Suprapubic skin (tissue), 4 donors: ENCODE measurements at regions not wholly inside any gene's neighbourhood (a gene's known extent, or its start where the extent isn't known, plus 50 kb on each side); places are given as distances from the start of the nearest gene placed in this dataset.

ENCODE experiments used
- POLR2A ChIP-seq, 2 donors: fragments of 450-650 bp; IDR thresholded peaks; one replicate each; pipeline ENCODE4 v1.6.1; 2017; ENCODE audit warnings: antibody characterized with exemption in 2 of 2, mild to moderate bottlenecking in 2 of 2, moderate library complexity in 2 of 2
- POLR2AphosphoS5 ChIP-seq, 3 donors: sonication (generic); formaldehyde crosslinking; IDR thresholded peaks; one replicate each; pipeline ENCODE4 v1.6.1; 2017; ENCODE audit warnings: antibody characterized with exemption in 3 of 3

DNA sequence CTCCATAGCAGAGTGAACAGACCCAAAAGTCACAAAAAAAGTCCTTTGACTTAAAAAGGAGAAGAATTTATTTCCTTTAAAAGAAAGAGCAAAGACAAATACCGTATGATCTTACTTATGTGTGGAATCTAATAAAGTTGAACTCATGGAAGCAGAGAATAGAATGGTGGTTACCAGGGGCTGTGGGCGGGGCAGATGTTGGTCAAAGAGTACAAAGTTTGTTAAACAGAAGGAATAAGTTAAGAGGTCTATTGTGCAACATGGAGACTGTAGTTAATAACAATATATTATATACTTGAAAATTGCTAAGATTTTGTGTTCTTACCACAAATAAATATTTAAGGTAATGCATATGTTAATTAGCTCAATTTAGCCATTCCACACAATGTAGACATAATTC lies 173.3 kb upstream of the S100G start:
- TF ChIP-seq POLR2A (IDR thresholded peaks at IDR 0.05) (no peak), POLR2AphosphoS5 (IDR thresholded peaks at IDR 0.05) (no peak)
